ENCODE measurements at regions not wholly inside any gene's neighbourhood (a gene's known extent, or its start where the extent isn't known, plus 50 kb on each side); places are given as distances from the start of the nearest gene placed in this dataset.

DNA sequence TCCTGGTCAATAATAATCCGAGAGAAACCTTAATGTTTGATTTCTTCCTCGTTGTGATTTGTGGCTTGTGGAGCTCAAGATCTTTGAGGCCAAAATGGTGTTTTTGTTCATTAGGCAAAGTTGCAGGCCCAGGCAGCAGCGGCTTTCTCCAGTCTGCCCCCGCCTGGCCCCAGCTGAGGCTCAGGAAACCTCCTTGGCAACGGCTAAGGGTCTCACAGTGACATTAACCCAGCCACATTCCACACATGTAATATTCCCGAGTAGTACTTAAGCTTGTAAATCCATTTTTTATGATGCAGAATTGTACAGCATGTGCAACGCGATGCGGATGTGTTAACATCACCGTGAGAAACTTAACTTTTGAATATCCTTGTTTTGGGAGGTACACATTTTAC lies 200.1 kb downstream of the BCL11A start:
- intact Hi-C loops (cut with micrococcal nuclease; ENCODE audit: unreplicated experiment) (no loop called here), in situ Hi-C loops (cut with HindIII; ENCODE audit: low pct_unique_long_range_greater_than_20kb, low sequenced_read_pairs) (no loop called here)
- ChIA-PET POLR2A (no interaction called here), CTCF (no interaction called here)
- no peak for ATAC-seq
- no TSS peak for BruUV-seq (replicated peaks)
- TF ChIP-seq SIN3A (IDR thresholded peaks at IDR 0.05; ENCODE audit: borderline replicate concordance, insufficient read depth, low read depth, low read length) (no peak), POLR2AphosphoS5 (IDR thresholded peaks at IDR 0.05; ENCODE audit: low read depth, low read length) (no peak), TCF7L2 (IDR thresholded peaks at IDR 0.05; ENCODE audit: low read depth, low read length) (no peak), CTCF (IDR thresholded peaks at IDR 0.05) (no peak), REST (IDR thresholded peaks at IDR 0.05; ENCODE audit: insufficient read depth in 1 of 2, low read depth in 2 of 2, low read length in 1 of 2) (no peak)
- Histone ChIP-seq H3K4me3 (ENCODE audit: low read depth in 2 of 2, low read length in 2 of 2) (no peak overlapping the region), H3K4me1 (ENCODE audit: control insufficient read depth, insufficient read depth, low read length) (no peaks in the 10 kb centered on the region), H3K27ac (ENCODE audit: low read length) (no peak overlapping the region), H3K36me3 (ENCODE audit: control insufficient read depth, insufficient read depth, low read length) (no peaks in the 10 kb centered on the region), H3K9me3 (ENCODE audit: control insufficient read depth, insufficient read depth, low read depth, low read length) (no peaks in the 10 kb centered on the region), H3K27me3 (ENCODE audit: control insufficient read depth, insufficient read depth, low read length) (peaks cover 2% of the 10 kb centered on the region)
- no peak for DNase-seq (ENCODE audit: low read depth, low spot score)

DNA sequence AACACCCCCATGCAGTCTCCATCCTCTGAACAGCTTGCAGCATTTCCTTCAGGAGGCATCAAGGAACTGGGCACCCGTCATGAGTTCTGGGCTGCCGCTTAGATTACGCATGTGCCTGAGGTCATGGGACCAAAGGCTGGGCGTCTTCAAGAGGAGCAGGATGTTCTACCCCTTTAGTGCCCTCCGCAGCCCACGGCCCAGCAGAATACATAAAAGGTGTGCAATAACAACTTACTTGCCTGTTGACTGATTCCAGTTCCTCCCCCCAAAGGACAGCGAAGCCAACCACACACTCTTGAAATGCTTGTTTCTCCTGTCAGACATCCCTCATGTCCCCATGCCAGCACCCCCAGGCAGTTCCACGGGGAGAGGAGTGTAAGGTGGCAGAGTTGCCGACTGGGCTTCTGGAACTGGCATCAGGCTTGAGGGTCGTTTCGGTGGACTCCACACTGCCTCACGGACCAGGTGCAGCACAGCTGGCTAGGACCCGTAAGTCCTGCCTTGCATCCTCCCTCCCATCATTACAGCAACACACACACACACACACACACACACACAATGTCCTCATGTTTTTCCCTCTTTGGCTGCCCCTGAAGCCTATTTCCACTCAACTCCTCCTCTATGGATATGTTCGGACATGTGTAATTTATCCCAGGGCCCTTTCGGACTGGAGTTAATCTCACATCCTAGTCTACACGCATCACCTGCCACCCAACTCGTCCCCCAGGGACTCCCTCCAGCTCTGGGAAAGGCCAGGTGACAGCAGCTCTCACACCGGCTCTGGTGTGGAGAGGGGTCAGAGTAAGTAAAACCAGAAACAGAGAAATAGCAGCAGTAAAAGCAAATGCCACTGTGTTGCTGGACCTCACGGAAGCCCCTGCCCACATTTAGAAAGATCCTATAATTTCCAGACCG lies 200.7 kb downstream of the BCL11A start:
- POLR2A ChIA-PET = interaction anchor here (0.6 kb wide), 1 partner anchor 194 kb away, joined by 5 read pairs; no protein-coding TSS in a partner anchor
- no peak for DNase-seq (ENCODE audit: low read depth, low spot score)
- Histone ChIP-seq H3K4me3 (ENCODE audit: low read depth in 2 of 2, low read length in 2 of 2) (no peak overlapping the region), H3K4me1 (ENCODE audit: control insufficient read depth, insufficient read depth, low read length) (no peaks in the 10 kb centered on the region), H3K27ac (ENCODE audit: low read length) (no peak overlapping the region), H3K27me3 (ENCODE audit: control insufficient read depth, insufficient read depth, low read length) (peaks cover 2% of the 10 kb centered on the region), H3K9me3 (ENCODE audit: control insufficient read depth, insufficient read depth, low read depth, low read length) (no peaks in the 10 kb centered on the region), H3K36me3 (ENCODE audit: control insufficient read depth, insufficient read depth, low read length) (no peaks in the 10 kb centered on the region)
- CTCF ChIA-PET = no interaction called here
- intact Hi-C loops (cut with micrococcal nuclease; ENCODE audit: unreplicated experiment) (no loop called here), in situ Hi-C loops (cut with HindIII; ENCODE audit: low pct_unique_long_range_greater_than_20kb, low sequenced_read_pairs) (no loop called here)
- TF ChIP-seq TCF7L2 (IDR thresholded peaks at IDR 0.05; ENCODE audit: low read depth, low read length) (no peak), CTCF (IDR thresholded peaks at IDR 0.05) (no peak), REST (IDR thresholded peaks at IDR 0.05; ENCODE audit: insufficient read depth in 1 of 2, low read depth in 2 of 2, low read length in 1 of 2) (no peak)
- ATAC-seq = no peak
- BruUV-seq (replicated peaks) = no TSS peak
